ENCODE measurements at regions not wholly inside any gene's neighbourhood (a gene's known extent, or its start where the extent isn't known, plus 50 kb on each side); places are given as distances from the start of the nearest gene placed in this dataset.

DNA sequence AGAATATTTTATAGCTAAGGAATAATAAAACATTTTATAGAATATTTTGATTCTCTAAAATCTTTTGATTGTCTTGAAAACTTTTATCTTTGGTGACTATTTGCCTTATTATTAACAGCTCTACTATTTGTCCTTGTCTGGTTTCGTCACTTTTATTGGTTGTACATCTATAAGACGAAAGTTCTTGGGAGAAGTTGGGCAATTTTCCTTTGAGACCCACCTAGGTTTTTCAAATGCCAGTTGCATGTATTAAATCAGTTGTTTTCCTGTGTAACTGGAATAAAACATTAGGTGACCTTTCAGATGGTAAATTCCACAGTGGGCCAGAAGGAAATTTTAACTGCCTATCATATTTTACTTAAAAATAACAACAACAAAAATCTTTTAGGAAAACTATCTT is 1245.7 kb downstream of the SI start:
- TF ChIP-seq, protein P1, sequence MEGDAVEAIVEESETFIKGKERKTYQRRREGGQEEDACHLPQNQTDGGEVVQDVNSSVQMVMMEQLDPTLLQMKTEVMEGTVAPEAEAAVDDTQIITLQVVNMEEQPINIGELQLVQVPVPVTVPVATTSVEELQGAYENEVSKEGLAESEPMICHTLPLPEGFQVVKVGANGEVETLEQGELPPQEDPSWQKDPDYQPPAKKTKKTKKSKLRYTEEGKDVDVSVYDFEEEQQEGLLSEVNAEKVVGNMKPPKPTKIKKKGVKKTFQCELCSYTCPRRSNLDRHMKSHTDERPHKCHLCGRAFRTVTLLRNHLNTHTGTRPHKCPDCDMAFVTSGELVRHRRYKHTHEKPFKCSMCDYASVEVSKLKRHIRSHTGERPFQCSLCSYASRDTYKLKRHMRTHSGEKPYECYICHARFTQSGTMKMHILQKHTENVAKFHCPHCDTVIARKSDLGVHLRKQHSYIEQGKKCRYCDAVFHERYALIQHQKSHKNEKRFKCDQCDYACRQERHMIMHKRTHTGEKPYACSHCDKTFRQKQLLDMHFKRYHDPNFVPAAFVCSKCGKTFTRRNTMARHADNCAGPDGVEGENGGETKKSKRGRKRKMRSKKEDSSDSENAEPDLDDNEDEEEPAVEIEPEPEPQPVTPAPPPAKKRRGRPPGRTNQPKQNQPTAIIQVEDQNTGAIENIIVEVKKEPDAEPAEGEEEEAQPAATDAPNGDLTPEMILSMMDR (IDR thresholded peaks at IDR 0.05): no peak
- TF ChIP-seq POLR2AphosphoS5 (IDR thresholded peaks at IDR 0.05): no peak
- TF ChIP-seq POLR2A (IDR thresholded peaks at IDR 0.05): no peak

Measured in gastroesophageal sphincter (tissue), 3 donors.